ENCODE measurements at regions not wholly inside any gene's neighbourhood (a gene's known extent, or its start where the extent isn't known, plus 50 kb on each side); places are given as distances from the start of the nearest gene placed in this dataset.

GRCh38 chr6:43944908-43945767, 175.1 kb downstream of the VEGFA start:
- TF ChIP-seq, protein P1, sequence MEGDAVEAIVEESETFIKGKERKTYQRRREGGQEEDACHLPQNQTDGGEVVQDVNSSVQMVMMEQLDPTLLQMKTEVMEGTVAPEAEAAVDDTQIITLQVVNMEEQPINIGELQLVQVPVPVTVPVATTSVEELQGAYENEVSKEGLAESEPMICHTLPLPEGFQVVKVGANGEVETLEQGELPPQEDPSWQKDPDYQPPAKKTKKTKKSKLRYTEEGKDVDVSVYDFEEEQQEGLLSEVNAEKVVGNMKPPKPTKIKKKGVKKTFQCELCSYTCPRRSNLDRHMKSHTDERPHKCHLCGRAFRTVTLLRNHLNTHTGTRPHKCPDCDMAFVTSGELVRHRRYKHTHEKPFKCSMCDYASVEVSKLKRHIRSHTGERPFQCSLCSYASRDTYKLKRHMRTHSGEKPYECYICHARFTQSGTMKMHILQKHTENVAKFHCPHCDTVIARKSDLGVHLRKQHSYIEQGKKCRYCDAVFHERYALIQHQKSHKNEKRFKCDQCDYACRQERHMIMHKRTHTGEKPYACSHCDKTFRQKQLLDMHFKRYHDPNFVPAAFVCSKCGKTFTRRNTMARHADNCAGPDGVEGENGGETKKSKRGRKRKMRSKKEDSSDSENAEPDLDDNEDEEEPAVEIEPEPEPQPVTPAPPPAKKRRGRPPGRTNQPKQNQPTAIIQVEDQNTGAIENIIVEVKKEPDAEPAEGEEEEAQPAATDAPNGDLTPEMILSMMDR (IDR thresholded peaks at IDR 0.05; ENCODE audit: insufficient read depth, low read length, poor library complexity, severe bottlenecking) = no peak
- no peak for TF ChIP-seq EZH2phosphoT487 (conservative IDR thresholded peaks at IDR 0.05; ENCODE audit: low read length)

Measured in SU-DHL-6 (cell line).